ENCODE measurements at regions not wholly inside any gene's neighbourhood (a gene's known extent, or its start where the extent isn't known, plus 50 kb on each side); places are given as distances from the start of the nearest gene placed in this dataset.

GRCh38 chr15:58297639-58298038 is 134.2 kb upstream of the LIPC start:
- intact Hi-C loops (cut with micrococcal nuclease; ENCODE audit: unreplicated experiment) = no loop called here

GRCh38 chr15:58298879-58299850 is 132.6 kb upstream of the LIPC start:
- CTCF ChIA-PET = no interaction called here
- intact Hi-C loops (cut with micrococcal nuclease; ENCODE audit: unreplicated experiment) = no loop called here
- no TSS peak for BruUV-seq (replicated peaks)
- no peak overlapping the region for H3K27ac ChIP-seq (ENCODE audit: low read depth, low read length, poor library complexity, severe bottlenecking)
- no peak overlapping the region for H3K4me3 ChIP-seq (ENCODE audit: low read depth, low read length, poor library complexity, severe bottlenecking)
- peaks cover 6% of the 10 kb centered on the region for H3K9me3 ChIP-seq (ENCODE audit: low read depth, low read length, poor library complexity, severe bottlenecking)
- H3K27me3 ChIP-seq (replicated peaks; ENCODE audit: insufficient read depth, low read depth, low read length, poor library complexity) = no peaks in the 10 kb centered on the region
- no peaks in the 10 kb centered on the region for H3K4me1 ChIP-seq (ENCODE audit: insufficient read depth, low read length, poor library complexity, severe bottlenecking)
- no peak for DNase-seq (ENCODE audit: low spot score)
- H3K36me3 ChIP-seq (ENCODE audit: insufficient read depth, low read length, poor library complexity, severe bottlenecking) = no peaks in the 10 kb centered on the region
- no peak for TF ChIP-seq EZH2 (IDR thresholded peaks at IDR 0.05; ENCODE audit: borderline replicate concordance, low read depth, low read length, poor library complexity, severe bottlenecking)
- TF ChIP-seq CTCF (conservative IDR thresholded peaks at IDR 0.05; ENCODE audit: low read depth, low read length) = no peak
- POLR2A ChIA-PET (ENCODE audit: low non-redundant PET) = no interaction called here

More at GRCh38 chr15:58297639-58298038, 134.2 kb upstream of the LIPC start:
- Histone ChIP-seq H3K4me1 (ENCODE audit: insufficient read depth, low read length, poor library complexity, severe bottlenecking) (no peaks in the 10 kb centered on the region), H3K4me3 (ENCODE audit: low read depth, low read length, poor library complexity, severe bottlenecking) (no peak overlapping the region), H3K9me3 (ENCODE audit: low read depth, low read length, poor library complexity, severe bottlenecking) (peaks cover 6% of the 10 kb centered on the region), H3K27ac (ENCODE audit: low read depth, low read length, poor library complexity, severe bottlenecking) (no peak overlapping the region), H3K36me3 (ENCODE audit: insufficient read depth, low read length, poor library complexity, severe bottlenecking) (no peaks in the 10 kb centered on the region), H3K27me3 (replicated peaks; ENCODE audit: insufficient read depth, low read depth, low read length, poor library complexity) (no peaks in the 10 kb centered on the region)
- ChIA-PET POLR2A (ENCODE audit: low non-redundant PET) (interaction anchor here (0.6 kb wide), 1 partner anchor 1588 kb away, joined by 4 read pairs; no protein-coding TSS in a partner anchor), CTCF (no interaction called here)
- BruUV-seq (replicated peaks) = no TSS peak
- TF ChIP-seq CTCF (conservative IDR thresholded peaks at IDR 0.05; ENCODE audit: low read depth, low read length) (no peak), EZH2 (IDR thresholded peaks at IDR 0.05; ENCODE audit: borderline replicate concordance, low read depth, low read length, poor library complexity, severe bottlenecking) (no peak)
- no peak for DNase-seq (ENCODE audit: low spot score)

- no peak overlapping the region for H3K27ac ChIP-seq (ENCODE audit: low read depth, low read length, poor library complexity, severe bottlenecking)
- peaks cover 19% of the 10 kb centered on the region for H3K4me1 ChIP-seq (ENCODE audit: insufficient read depth, low read length, poor library complexity, severe bottlenecking)
- intact Hi-C loops (cut with micrococcal nuclease; ENCODE audit: unreplicated experiment) = no loop called here
- POLR2A ChIA-PET (ENCODE audit: low non-redundant PET) = no interaction called here
- CTCF ChIA-PET = no interaction called here
- no peaks in the 10 kb centered on the region for H3K9me3 ChIP-seq (ENCODE audit: low read depth, low read length, poor library complexity, severe bottlenecking)
- BruUV-seq (replicated peaks) = no TSS peak
- H3K27me3 ChIP-seq (replicated peaks; ENCODE audit: insufficient read depth, low read depth, low read length, poor library complexity) = no peaks in the 10 kb centered on the region
- TF ChIP-seq EZH2 (IDR thresholded peaks at IDR 0.05; ENCODE audit: borderline replicate concordance, low read depth, low read length, poor library complexity, severe bottlenecking) (no peak), CTCF (conservative IDR thresholded peaks at IDR 0.05; ENCODE audit: low read depth, low read length) (no peak)
- DNase-seq (ENCODE audit: low spot score) = no peak
- no peaks in the 10 kb centered on the region for H3K36me3 ChIP-seq (ENCODE audit: insufficient read depth, low read length, poor library complexity, severe bottlenecking)
- H3K4me3 ChIP-seq (ENCODE audit: low read depth, low read length, poor library complexity, severe bottlenecking) = no peak overlapping the region
These were observed 129.0 kb upstream of the LIPC start for GRCh38 chr15:58302832-58303231.
